Left colon (tissue), 2 donors: ENCODE measurements at regions not wholly inside any gene's neighbourhood (a gene's known extent, or its start where the extent isn't known, plus 50 kb on each side); places are given as distances from the start of the nearest gene placed in this dataset.
A peak's percentile ranks its signal among the peaks of the same experiment; 100 is the strongest.
"Not testable (repeated sequence)": the region's sequence is repeated elsewhere in the genome, so short reads cannot be mapped to it uniquely, and the experiment has no call there.

Source experiments
- ATAC-seq: fragments of 200-7000 bp; cut with Tn5 transposase; one replicate; pipeline ENCODE4 v1.9.1; 2020; ENCODE audit warnings: mild to moderate bottlenecking, moderate library complexity
- DNase-seq, 2 donors: peaks; one replicate each; pipeline ENCODE4 v3.0.0-alpha.2; 2020
- intact Hi-C, 2 donors: fragments of 100-400 bp; cut with DNase I in 1 of 2; cut with micrococcal nuclease in 1 of 2; formaldehyde crosslinking; loops; one replicate each; pipeline versions ENCODE4 v1.11.2 to v1.14.0; 2022; cut with DNase I, micrococcal nuclease
- donor health status: DM: no; HTN: no; CAD: no.
- donor health status: DM: yes; HTN: yes; CAD: no.

DNA sequence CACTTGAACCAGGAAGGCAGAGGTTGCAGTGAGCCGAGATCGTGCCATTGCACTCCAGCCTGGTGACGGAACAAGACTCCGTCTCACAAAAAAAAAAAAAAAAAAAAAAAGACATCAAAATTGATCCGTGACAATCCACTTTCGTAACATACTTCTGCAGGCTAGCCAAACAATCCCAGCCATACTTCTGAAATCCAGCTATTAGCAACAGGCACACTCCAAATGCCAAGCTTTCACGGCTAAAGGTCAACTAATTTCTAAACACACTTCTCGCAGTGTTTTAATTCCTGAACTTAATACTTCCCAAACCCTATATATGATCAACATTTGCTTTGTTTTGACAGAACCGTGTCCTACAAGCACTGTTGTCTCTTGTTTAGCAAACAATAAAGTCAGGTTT lies 411.3 kb upstream of the RUNX1 start:
- intact Hi-C loops = no loop called here
- DNase-seq (no peak), ATAC-seq (no peak)

DNA sequence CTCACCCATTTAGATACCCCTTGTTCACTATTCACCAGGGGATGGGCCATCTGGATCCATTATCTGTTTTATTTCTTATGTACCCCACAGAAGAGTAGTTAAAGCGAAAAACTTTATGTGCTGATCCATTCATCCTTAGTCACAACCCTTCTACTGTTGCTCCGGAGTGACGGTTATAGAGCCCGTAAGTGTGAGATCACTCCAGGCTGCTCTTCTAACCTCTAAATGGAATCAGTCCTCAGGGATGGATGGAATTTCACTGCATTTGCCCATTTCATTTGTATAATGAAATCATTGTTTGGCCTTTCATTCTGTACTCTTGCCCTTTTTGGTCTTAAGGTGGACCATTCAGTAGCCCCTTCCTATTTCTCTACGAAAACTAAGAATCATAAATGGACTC lies 409.3 kb upstream of the RUNX1 start:
- no peak for ATAC-seq
- intact Hi-C loops = no loop called here
- no peak for DNase-seq

DNA sequence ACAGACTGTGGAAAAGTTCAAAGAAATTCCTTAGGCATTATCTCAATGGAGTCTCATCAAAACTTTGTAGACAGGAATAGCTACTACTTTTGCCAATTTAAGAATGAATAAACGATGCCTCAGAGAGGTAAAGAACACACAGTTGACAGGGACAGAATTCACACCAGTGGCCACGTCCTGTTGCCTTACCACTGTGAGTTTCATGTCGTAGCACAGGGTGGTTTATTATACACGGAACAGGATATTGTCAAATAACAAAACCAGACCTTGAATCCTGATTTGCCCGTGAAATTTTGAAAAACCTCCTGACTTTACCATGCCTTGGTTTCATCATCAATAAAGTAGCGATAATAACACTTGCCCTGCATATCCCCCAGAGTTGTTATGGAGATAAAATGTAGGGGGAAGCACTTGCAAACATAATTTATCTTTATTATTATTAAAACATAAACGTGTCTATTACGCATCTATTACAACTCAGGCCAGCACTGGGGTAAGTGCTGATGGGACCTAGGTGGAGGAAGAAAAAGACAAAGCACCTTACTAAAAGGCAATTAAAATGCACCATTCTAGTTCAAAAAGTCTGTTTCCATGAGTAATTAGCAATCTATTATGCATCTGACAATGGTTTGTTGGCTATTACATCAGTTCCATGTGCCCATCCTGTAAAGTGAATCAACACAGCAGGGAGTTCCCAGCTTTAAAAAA lies 408.1 kb upstream of the RUNX1 start:
- ATAC-seq = no peak
- intact Hi-C loops = no loop called here
- no peak for DNase-seq

DNA sequence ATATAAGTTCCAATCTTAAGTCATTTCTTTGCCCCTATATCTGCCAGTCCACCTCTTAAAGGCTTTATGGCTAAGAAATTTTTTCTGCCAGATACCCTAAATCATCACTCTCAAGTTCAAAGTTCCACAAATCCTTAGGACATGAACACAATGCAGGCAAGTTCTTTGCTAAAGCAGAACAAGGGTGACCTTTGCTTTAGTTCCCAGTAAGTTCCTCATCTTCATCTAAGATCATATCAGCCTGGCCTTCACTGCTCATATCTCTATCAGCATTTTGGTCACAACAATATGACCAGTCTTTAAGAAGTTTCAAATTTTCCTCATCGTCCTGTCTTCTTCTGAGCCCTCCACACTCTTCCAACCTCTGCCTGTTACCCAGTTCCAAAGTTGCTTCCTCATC lies 402.2 kb upstream of the RUNX1 start:
- intact Hi-C loops = no loop called here
- ATAC-seq = no peak

DNA sequence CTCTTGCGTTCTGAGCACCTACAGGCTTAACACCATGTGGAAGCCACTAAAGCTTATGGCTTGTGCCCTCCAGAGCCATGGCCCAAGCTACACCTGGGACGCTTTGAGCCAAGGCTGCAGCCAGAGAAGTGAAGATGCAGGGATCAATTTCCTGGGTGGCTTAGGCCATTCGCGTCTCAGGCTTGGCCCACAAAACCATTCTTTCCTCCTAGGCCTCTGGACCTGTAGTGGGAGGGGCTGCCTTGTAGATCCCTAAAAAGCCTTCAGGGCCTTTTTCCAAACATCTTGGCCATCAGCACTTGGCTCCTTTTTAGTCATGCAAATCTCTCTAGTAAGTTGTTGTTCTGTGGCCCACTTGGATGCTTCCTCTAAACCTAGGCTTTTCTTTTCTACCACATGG lies 401.7 kb upstream of the RUNX1 start:
- intact Hi-C loops = no loop called here
- no peak for ATAC-seq

More for the DNA sequence above, 402.2 kb upstream of the RUNX1 start:
- no peak for DNase-seq

DNA sequence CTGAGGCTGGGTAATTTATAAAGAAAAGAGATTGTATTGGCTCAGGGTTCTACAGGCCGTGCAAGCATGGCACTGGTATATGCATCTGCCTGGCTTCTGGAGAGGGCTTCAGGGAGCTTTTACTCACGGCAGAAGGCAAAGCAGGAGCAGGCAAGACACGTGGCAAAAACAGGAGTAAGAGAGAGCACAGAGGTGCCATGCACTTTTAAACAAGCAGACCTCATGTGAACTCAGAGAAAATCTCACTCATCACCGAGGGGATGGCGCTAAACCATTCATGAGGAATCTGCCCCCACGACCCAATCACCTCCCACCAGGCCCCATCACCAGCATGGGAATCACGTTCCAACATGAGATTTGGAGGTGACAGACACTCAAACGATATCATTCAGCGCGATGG lies 400.7 kb upstream of the RUNX1 start:
- no peak for DNase-seq
- intact Hi-C loops = no loop called here
- no peak for ATAC-seq

More for the DNA sequence above, 401.7 kb upstream of the RUNX1 start:
- no peak for DNase-seq

DNA sequence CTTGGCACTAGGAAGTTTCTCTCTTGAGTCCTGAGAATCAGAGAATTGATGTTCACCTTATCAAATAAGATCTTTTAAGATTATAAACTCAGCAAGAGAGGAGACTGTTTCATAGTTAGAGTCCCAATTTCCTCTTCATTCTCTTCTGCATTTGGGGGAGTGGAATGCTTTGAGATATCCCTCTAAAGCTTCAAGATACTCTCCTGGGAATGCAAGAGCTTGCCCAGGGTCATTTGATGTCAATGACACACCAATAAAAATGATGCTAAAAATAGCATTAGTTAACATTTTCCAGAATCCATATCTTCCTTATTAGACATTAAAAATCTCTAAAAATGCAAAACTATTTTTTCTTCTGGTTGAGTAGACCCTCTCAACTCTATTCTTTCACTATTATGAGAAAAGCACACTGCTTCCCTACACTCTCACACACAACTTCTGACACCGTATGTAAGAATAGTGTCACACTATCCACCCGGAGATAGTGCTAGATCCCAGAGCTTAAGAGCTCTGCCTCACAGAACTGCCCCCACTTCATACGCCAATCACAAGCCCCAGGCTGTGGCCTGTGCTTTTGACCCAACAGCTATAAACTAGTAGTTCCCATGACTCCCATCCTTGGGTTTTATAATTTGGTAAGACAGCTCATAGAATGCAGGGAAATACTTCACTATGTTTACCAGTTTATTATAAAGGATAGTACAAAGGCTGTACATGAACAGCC lies 399.9 kb upstream of the RUNX1 start:
- DNase-seq (no peak), ATAC-seq (no peak)
- intact Hi-C loops = no loop called here

DNA sequence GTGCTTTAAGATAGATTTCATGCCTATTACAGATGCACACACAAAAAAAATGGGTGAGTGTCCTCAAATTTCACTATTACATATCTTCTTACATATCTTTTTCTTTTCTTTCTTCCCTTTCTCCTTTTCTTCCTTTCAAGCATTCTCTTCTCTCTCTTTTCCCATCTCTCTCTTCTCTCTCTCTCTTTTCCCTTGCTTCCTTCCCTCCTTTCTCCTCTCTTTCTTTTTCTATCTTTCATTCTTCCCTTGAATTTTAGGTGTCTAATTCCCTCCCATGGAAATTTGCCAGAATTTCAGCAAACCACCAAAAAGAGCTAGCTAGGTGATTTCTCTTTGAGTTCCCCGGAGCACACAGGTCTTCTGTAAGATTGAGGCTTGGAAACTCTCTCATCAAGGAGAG lies 395.3 kb upstream of the RUNX1 start:
- ATAC-seq (no peak), DNase-seq (no peak)
- intact Hi-C loops = no loop called here

DNA sequence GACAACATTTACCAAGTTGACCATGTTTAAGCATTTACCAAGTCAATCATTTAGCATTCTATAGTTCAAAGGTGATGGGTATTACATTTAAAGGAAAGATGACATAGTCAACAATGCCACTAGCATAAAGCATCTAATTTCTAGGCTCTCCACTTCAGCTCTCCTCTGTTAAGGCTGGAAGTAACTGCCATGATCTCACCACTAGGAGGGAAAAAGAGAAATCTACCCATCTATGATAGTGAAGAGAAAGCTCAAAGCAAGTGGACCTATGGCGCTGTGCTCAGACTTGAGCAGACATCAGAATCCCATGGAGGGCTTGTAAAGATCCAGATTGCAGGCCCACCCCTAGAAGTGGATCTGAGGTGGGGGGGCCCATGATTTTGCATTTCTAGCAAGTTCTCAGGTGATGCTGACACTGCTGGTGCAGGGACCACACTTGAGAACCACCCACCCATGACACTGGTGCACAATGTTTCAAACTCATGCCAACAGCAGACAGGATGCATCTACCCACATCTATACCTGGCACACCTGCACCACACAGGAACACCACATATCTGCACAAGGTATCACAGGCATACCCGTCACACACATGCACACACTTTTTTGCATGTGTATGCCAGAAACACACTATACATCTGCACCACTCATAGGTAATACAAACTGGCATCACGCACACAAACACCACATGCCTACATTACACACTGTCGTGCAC lies 392.9 kb upstream of the RUNX1 start:
- intact Hi-C loops = no loop called here
- ATAC-seq (no peak), DNase-seq (no peak)

DNA sequence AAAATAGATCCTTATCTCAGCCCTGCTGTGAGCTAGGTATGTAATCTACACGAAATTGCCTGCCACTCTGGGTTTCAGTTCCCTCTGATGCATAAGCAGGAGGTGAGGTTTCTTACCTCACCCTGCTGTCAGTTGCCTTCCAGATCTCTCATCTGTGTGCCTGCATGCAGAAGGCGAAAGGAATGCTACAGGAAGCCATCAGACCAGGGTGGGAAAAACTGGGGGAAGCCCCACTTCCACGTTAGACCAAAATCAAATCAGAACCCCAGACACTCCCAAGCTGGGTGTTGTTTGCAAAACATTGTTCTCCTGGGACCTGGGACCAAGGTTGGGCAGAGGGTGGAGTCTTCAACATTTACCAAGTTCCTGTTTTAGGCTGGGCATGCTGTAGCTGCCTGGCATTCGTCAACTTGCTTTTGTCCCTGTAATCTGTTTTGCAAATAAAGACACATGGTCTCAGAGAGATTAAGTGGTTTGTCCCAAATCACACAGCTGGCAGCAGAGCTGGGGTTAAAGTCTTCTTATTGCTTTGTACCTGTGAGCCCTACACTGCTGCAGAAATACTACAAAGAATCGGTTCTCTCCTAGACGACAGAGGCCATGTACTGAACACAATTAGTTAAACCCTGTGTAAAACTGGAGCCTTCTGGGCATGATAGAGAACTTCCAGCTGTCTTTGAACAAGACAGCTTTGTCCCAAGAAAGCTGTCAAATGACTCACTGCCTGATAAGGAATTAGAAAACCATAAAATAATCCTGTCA lies 389.7 kb upstream of the RUNX1 start:
- intact Hi-C loops = no loop called here
- ATAC-seq (peak; percentile 87), DNase-seq (peak in 1 of 2 donors; percentile 6)

DNA sequence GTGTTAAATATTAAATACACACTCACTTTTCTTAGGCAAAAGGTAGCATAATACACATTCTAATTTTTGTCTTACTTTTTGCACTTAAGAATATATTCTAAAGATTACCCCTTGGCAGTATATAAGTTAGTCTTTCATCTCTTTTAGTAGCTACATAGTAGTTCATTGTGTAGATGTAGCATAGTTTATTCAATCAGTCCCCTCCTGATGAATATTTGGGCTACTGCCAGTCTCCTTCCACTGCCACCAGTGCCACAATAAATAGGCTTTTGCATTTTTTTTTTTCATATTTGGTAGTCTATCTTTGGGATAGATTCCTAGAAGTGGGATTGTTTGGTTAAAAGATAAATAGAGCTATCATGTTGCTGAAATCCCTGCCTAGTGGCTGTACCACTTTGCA lies 388.8 kb upstream of the RUNX1 start:
- ATAC-seq (no peak), DNase-seq (no peak)
- intact Hi-C loops = no loop called here

DNA sequence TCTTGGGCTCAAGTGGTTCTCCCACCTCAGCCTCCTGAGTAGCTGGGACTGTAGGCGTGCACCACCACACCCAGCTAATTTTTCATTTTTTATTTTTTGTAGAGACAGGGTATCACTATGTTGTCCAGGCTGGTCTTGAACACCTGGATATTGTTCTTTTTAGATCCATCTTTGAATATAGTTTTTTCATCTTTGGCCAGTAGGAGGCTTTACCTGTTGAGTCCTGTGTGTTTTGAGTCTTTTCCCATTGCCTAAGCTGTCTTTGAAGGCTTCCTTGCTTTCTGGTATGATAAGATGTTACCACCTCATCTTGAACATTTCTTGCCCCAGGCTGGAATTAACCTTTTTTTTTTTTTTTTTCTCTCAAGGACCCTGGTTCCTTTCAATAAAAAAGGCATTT lies 387.8 kb upstream of the RUNX1 start:
- intact Hi-C loops = no loop called here
- ATAC-seq (no peak), DNase-seq (no peak)

DNA sequence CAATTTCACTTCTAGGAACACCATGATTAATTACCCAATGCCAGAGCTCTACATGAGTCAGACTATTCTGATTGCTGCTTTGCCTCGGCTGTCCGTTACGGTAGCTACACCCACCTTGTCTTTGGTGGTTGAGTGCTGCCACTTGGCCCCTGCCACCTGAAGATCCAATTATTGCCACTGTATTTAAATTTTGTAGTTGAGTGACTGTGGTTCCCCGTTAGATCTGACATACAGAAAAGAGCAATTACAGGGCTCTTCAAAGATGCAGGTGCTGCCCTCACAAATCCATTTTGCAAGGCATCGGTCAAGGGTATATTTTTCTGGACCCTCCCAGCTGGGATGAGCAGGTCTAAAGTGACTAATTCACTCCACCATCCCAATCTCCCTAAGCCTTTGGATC lies 383.5 kb upstream of the RUNX1 start:
- DNase-seq, intact Hi-C loops, ATAC-seq: not testable (repeated sequence)

DNA sequence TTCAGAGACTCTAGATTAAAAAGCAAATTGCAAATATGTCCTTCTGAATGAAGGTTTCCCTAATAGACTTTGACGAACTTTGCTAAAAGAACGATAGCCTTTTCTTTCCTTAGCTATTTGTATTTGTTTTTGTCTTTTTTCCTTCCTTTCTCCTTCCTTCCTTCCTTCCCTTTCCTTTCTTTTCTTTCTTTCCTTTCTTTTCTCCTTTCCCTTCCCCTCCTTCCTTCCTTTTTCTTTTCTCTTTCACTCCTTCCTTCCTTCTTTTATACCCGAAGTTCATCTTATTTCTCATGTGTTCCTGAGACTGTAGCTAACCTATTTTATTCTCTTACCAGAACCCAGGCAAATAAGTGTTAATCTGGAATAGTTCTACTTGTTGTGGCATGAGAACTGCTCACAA lies 381.2 kb upstream of the RUNX1 start:
- ATAC-seq (no peak), DNase-seq (no peak)
- intact Hi-C loops = no loop called here

DNA sequence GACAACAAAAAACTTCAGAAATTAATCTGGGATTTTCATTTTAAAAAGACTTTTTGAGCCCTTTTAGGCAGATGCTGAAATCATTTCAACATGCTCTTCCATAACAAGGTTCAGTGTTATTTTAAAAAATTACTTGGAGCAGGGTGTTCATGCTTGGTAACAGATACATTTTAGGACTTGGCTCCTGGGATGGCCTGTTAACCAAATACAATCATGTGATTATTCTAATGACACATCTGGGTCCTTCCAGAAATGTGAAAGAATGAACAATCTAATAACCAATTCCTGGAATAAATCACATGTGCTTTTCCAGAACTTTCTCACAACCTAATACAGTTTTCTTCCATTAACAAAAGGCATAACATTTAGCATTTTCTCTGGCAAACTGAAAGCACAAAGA lies 379.8 kb upstream of the RUNX1 start:
- ATAC-seq (no peak), DNase-seq (no peak)
- intact Hi-C loops = no loop called here

DNA sequence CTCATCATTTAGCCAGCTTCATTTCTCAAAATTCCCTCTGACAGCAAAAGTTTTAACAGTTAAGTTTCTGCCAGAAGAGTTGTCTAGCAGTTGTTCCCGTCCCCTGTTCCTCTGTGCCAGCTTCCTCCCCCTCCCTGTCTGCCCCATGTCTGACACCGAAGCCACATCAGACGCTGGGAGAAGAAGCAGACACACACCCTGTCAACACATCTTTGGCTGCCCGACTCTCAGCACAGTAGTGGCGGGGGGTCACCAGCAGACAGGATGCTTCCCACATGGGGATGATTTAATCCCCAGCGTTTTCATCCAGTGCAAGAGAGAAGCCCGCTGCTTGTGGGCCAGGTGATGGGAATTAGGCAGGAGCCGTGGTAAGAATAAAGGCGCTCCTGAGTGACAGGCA lies 379.4 kb upstream of the RUNX1 start:
- DNase-seq (no peak), ATAC-seq (no peak)
- intact Hi-C loops = no loop called here

DNA sequence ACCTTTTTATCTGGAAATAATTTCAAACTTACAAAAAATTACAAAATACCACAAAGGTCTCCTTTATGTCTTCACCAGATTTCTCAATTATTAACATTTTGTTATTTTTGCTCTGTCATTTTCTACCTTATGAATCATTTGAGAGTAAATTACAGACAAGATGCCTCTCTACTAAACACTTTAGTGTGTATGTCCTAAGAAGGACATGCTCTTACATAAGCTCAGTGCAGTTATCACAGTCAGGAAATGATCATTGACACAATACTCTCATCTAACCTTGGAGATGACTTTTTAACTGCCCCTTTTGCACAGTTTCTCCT lies 378.9 kb upstream of the RUNX1 start:
- ATAC-seq (no peak), DNase-seq (no peak)
- intact Hi-C loops = no loop called here

DNA sequence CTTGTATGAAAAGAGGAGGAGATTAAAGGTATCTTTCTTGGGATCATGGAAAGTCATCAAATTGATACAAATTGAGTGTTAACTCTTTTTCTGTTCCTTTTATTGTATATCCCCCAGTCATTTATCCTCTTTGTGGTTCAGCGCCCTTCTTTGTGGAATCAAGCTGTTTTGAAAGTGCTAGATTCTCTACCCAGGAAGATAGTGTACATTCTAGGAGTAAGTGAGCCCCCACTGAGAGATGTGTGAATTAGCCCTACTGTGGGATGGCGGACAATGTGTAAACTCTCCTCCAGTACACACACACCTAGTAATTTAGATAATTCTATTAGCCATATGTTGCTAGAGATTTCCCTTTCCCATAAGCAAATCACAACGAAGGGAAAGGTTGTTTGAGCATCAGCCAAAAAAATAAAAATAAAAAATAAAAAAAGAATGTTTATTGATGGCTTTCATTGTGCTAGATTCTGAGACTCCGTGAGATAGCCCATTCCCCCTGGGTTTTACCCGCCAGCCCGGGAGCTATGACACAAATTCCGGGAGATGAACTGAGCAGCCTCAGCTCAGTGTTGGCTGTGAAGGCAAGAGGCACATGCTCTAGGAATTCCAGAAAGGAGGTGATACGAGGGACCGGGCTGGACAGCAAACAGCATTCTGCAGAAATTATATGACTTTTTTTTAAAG lies 378.4 kb upstream of the RUNX1 start:
- DNase-seq = no peak
- intact Hi-C loops = no loop called here
- ATAC-seq = no peak

DNA sequence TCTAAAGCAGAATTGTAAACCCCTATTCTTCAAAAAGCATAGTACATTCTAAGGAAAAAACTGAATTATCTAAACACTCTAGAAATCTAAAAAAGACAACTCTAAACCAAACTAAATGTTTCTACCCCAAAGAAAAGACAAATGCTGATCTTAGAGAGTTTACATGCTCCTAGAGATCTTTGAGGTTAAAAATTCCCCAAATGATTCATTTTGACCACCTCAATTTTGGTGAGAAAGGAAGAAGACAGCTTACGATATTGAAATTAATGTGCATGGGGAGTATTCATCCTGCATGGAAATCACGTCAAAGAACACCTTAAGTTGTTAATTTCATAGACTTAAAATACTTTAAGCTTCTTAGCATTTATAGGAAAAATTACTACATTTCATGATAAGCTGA lies 377.8 kb upstream of the RUNX1 start:
- intact Hi-C loops = no loop called here
- ATAC-seq = no peak

More for the DNA sequence above, 377.8 kb upstream of the RUNX1 start:
- no peak for DNase-seq
